ENCODE measurements at regions not wholly inside any gene's neighbourhood (a gene's known extent, or its start where the extent isn't known, plus 50 kb on each side); places are given as distances from the start of the nearest gene placed in this dataset.
"Not testable (repeated sequence)": the region's sequence is repeated elsewhere in the genome, so short reads cannot be mapped to it uniquely, and the experiment has no call there.

GRCh38 chr5:174522480-174523260 is 201.7 kb upstream of the MSX2 start:
- no peaks in the 10 kb centered on the region for H3K27me3 ChIP-seq (replicated peaks)
- DNase-seq (ENCODE audit: low read depth in 1 of 2, low spot score in 2 of 2): no peak
- H3K27ac ChIP-seq: no peak overlapping the region
- H3K36me3 ChIP-seq: no peaks in the 10 kb centered on the region
- H3K4me3 ChIP-seq: no peak overlapping the region
- H3K4me1 ChIP-seq (replicated peaks): no peaks in the 10 kb centered on the region
- no peaks in the 10 kb centered on the region for H3K9me3 ChIP-seq (replicated peaks)

GRCh38 chr5:174523311-174524071 is 200.9 kb upstream of the MSX2 start:
- DNase-seq (ENCODE audit: low read depth in 1 of 2, low spot score in 2 of 2): no peak
- H3K27me3 ChIP-seq (replicated peaks): no peaks in the 10 kb centered on the region

GRCh38 chr5:174524351-174524750 is 200.0 kb upstream of the MSX2 start:
- Histone ChIP-seq H3K36me3 (no peaks in the 10 kb centered on the region), H3K9me3 (replicated peaks) (no peaks in the 10 kb centered on the region), H3K27me3 (replicated peaks) (no peaks in the 10 kb centered on the region), H3K4me1 (replicated peaks) (no peaks in the 10 kb centered on the region), H3K27ac (no peak overlapping the region), H3K4me3 (no peak overlapping the region)
- DNase-seq (ENCODE audit: low read depth in 1 of 2, low spot score in 2 of 2): no peak

More at GRCh38 chr5:174523311-174524071, 200.9 kb upstream of the MSX2 start:
- no peak overlapping the region for H3K27ac ChIP-seq
- no peak overlapping the region for H3K4me3 ChIP-seq
- no peaks in the 10 kb centered on the region for H3K36me3 ChIP-seq
- H3K9me3 ChIP-seq (replicated peaks): no peaks in the 10 kb centered on the region
- no peaks in the 10 kb centered on the region for H3K4me1 ChIP-seq (replicated peaks)

- Histone ChIP-seq H3K27me3 (replicated peaks) (no peaks in the 10 kb centered on the region), H3K4me1 (replicated peaks) (no peaks in the 10 kb centered on the region), H3K27ac (no peak overlapping the region), H3K4me3 (no peak overlapping the region), H3K36me3 (no peaks in the 10 kb centered on the region), H3K9me3 (replicated peaks) (no peaks in the 10 kb centered on the region)
- no peak for DNase-seq (ENCODE audit: low read depth in 1 of 2, low spot score in 2 of 2)
Measured at GRCh38 chr5:174526177-174526576, 198.2 kb upstream of the MSX2 start.

- no peak overlapping the region for H3K4me3 ChIP-seq
- H3K9me3 ChIP-seq (replicated peaks): no peaks in the 10 kb centered on the region
- H3K4me1 ChIP-seq (replicated peaks): peaks cover 14% of the 10 kb centered on the region
- no peak overlapping the region for H3K27ac ChIP-seq
- no peak for DNase-seq (ENCODE audit: low read depth in 1 of 2, low spot score in 2 of 2)
- no peaks in the 10 kb centered on the region for H3K27me3 ChIP-seq (replicated peaks)
- no peaks in the 10 kb centered on the region for H3K36me3 ChIP-seq
Measured at GRCh38 chr5:174527916-174528540, 196.4 kb upstream of the MSX2 start.

- Histone ChIP-seq H3K4me3 (no peak overlapping the region), H3K9me3 (replicated peaks) (no peaks in the 10 kb centered on the region), H3K4me1 (replicated peaks) (peaks cover 24% of the 10 kb centered on the region), H3K27me3 (replicated peaks) (no peaks in the 10 kb centered on the region), H3K36me3 (no peaks in the 10 kb centered on the region), H3K27ac (no peak overlapping the region)
- DNase-seq (ENCODE audit: low read depth in 1 of 2, low spot score in 2 of 2): no peak
Measured at GRCh38 chr5:174528821-174529544, 195.4 kb upstream of the MSX2 start.

GRCh38 chr5:174529925-174530681 is 194.3 kb upstream of the MSX2 start:
- no peak for DNase-seq (ENCODE audit: low read depth in 1 of 2, low spot score in 2 of 2)
- Histone ChIP-seq H3K36me3 (no peaks in the 10 kb centered on the region), H3K4me3 (no peak overlapping the region), H3K4me1 (replicated peaks) (peaks cover 29% of the 10 kb centered on the region), H3K27ac (no peak overlapping the region), H3K9me3 (replicated peaks) (no peaks in the 10 kb centered on the region), H3K27me3 (replicated peaks) (no peaks in the 10 kb centered on the region)

GRCh38 chr5:174531782-174532191 is 192.6 kb upstream of the MSX2 start:
- no peak for DNase-seq (ENCODE audit: low read depth in 1 of 2, low spot score in 2 of 2)
- Histone ChIP-seq H3K27ac (peak overlapping the region; percentile 51), H3K36me3 (no peaks in the 10 kb centered on the region), H3K4me1 (replicated peaks) (peaks cover 29% of the 10 kb centered on the region), H3K4me3 (no peak overlapping the region), H3K27me3 (replicated peaks) (no peaks in the 10 kb centered on the region), H3K9me3 (replicated peaks) (no peaks in the 10 kb centered on the region)

GRCh38 chr5:174532455-174533453 is 191.6 kb upstream of the MSX2 start:
- peaks cover 29% of the 10 kb centered on the region for H3K4me1 ChIP-seq (replicated peaks)
- no peaks in the 10 kb centered on the region for H3K27me3 ChIP-seq (replicated peaks)
- peak; percentile 84 to 93 for DNase-seq (ENCODE audit: low read depth in 1 of 2, low spot score in 2 of 2)
- peak overlapping the region; percentile 51 for H3K27ac ChIP-seq
- H3K9me3 ChIP-seq (replicated peaks): no peaks in the 10 kb centered on the region
- no peak overlapping the region for H3K4me3 ChIP-seq
- no peaks in the 10 kb centered on the region for H3K36me3 ChIP-seq

GRCh38 chr5:174533751-174534241 is 190.6 kb upstream of the MSX2 start:
- Histone ChIP-seq H3K36me3 (no peaks in the 10 kb centered on the region), H3K27me3 (replicated peaks) (no peaks in the 10 kb centered on the region), H3K4me1 (replicated peaks) (peaks cover 29% of the 10 kb centered on the region), H3K27ac (peak overlapping the region; percentile 38), H3K4me3 (no peak overlapping the region), H3K9me3 (replicated peaks) (no peaks in the 10 kb centered on the region)
- DNase-seq (ENCODE audit: low read depth in 1 of 2, low spot score in 2 of 2): peak; percentile 76 to 85

- Histone ChIP-seq H3K4me3 (no peak overlapping the region), H3K36me3 (no peaks in the 10 kb centered on the region), H3K27ac (no peak overlapping the region), H3K27me3 (replicated peaks) (no peaks in the 10 kb centered on the region), H3K9me3 (replicated peaks) (no peaks in the 10 kb centered on the region), H3K4me1 (replicated peaks) (peaks cover 29% of the 10 kb centered on the region)
- DNase-seq (ENCODE audit: low read depth in 1 of 2, low spot score in 2 of 2): no peak
Measured at GRCh38 chr5:174535669-174536068, 188.7 kb upstream of the MSX2 start.

GRCh38 chr5:174539823-174540222 is 184.6 kb upstream of the MSX2 start:
- DNase-seq (ENCODE audit: low read depth in 1 of 2, low spot score in 2 of 2); H3K9me3 ChIP-seq (replicated peaks); H3K27ac ChIP-seq: not testable (repeated sequence)

More at GRCh38 chr5:174539823-174540222, 184.6 kb upstream of the MSX2 start:
- H3K27me3 ChIP-seq (replicated peaks); H3K36me3 ChIP-seq; H3K4me1 ChIP-seq (replicated peaks); H3K4me3 ChIP-seq: not testable (repeated sequence)

All from SJSA1 (cell line).